OCI-LY1 (cell line): ENCODE measurements at regions not wholly inside any gene's neighbourhood (a gene's known extent, or its start where the extent isn't known, plus 50 kb on each side); places are given as distances from the start of the nearest gene placed in this dataset.

ENCODE experiments used
- EZH2 ChIP-seq: fragments of 200-600 bp; sonication (generic), shearing (Covaris generic); IDR thresholded peaks from 2 replicates; pipeline ENCODE4 v1.8.0; 2017; ENCODE audit warnings: borderline replicate concordance, mixed run types, mild to moderate bottlenecking, antibody characterized with exemption, low read length, moderate library complexity, mixed read lengths
- TF ChIP-seq, protein P1 (sequence below): fragments of 200-600 bp; sonication (generic), shearing (Covaris generic); IDR thresholded peaks from 2 replicates; pipeline ENCODE4 v1.5.1; 2017; ENCODE audit warnings: mild to moderate bottlenecking, antibody characterized with exemption, low read length, moderate library complexity, mixed read lengths

- TF ChIP-seq EZH2: no peak
- TF ChIP-seq, protein P1, sequence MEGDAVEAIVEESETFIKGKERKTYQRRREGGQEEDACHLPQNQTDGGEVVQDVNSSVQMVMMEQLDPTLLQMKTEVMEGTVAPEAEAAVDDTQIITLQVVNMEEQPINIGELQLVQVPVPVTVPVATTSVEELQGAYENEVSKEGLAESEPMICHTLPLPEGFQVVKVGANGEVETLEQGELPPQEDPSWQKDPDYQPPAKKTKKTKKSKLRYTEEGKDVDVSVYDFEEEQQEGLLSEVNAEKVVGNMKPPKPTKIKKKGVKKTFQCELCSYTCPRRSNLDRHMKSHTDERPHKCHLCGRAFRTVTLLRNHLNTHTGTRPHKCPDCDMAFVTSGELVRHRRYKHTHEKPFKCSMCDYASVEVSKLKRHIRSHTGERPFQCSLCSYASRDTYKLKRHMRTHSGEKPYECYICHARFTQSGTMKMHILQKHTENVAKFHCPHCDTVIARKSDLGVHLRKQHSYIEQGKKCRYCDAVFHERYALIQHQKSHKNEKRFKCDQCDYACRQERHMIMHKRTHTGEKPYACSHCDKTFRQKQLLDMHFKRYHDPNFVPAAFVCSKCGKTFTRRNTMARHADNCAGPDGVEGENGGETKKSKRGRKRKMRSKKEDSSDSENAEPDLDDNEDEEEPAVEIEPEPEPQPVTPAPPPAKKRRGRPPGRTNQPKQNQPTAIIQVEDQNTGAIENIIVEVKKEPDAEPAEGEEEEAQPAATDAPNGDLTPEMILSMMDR: no peak
Measured at GRCh38 chr4:159706704-159707103, 603.8 kb downstream of the RAPGEF2 start.
